Caco-2 (cell line): ENCODE measurements at regions not wholly inside any gene's neighbourhood (a gene's known extent, or its start where the extent isn't known, plus 50 kb on each side); places are given as distances from the start of the nearest gene placed in this dataset.

Experiments
- BruUV-seq: library from RNA; stranded (reverse); fragments of 400-500 nt; replicated peaks from 2 replicates; lab custom pipeline; 2021; lab: Mats Ljungman, UMichigan
- CTCF ChIA-PET: fragments of 300-600 bp; sonication (Branson Sonifier 250); formaldehyde crosslinking; loops from one replicate; lab custom pipeline; 2022; ENCODE audit warnings: antibody characterized with exemption; lab: Charles Lee
- POLR2A ChIA-PET: fragments of 300-600 bp; sonication (Branson Sonifier 250); formaldehyde crosslinking; loops from one replicate; lab custom pipeline; 2022; ENCODE audit warnings: antibody characterized with exemption; lab: Charles Lee
- DNase-seq, 2 experiments: peaks; one replicate each; pipeline versions ENCODE4 v3.0.0 to v3.0.0-alpha.2; 2020 to 2022
- H3K27me3 ChIP-seq: replicated peaks from 2 replicates; pipeline ENCODE4 v1.6.0; 2011; ENCODE audit warnings: low read length; ENCODE audit not compliant: control insufficient read depth, insufficient read depth
- H3K36me3 ChIP-seq: 2 replicates; pipeline ENCODE4 v1.5.1; 2011; ENCODE audit warnings: low read length; ENCODE audit not compliant: control insufficient read depth, insufficient read depth
- H3K4me1 ChIP-seq: fragments of 250-450 bp; sonication (Bioruptor Pico); 2 replicates; pipeline ENCODE4 v1.5.1; 2020; ENCODE audit warnings: mild to moderate bottlenecking
- H3K4me3 ChIP-seq: 2 replicates; pipeline ENCODE4 v1.5.1; 2011; ENCODE audit warnings: low read depth, mild to moderate bottlenecking, control low read depth, low read length
- H3K9me3 ChIP-seq: fragments of 250-450 bp; sonication (Bioruptor Pico); 2 replicates; pipeline ENCODE4 v1.5.1; 2020; ENCODE audit warnings: mild to moderate bottlenecking, moderate library complexity
- H3K27ac Mint-ChIP-seq: one replicate; pipeline ENCODE4 v1.8.0; 2022; ENCODE audit warnings: mixed read lengths; ENCODE audit not compliant: unreplicated experiment
- H3K27me3 Mint-ChIP-seq: one replicate; pipeline ENCODE4 v1.8.0; 2022; ENCODE audit warnings: mixed read lengths; ENCODE audit not compliant: insufficient read depth, unreplicated experiment
- H3K36me3 Mint-ChIP-seq: one replicate; pipeline ENCODE4 v1.8.0; 2022; ENCODE audit warnings: mild to moderate bottlenecking, mixed read lengths; ENCODE audit not compliant: insufficient read depth, unreplicated experiment
- H3K4me1 Mint-ChIP-seq: one replicate; pipeline ENCODE4 v1.8.0; 2022; ENCODE audit warnings: low read depth, mixed read lengths; ENCODE audit not compliant: unreplicated experiment
- H3K4me3 Mint-ChIP-seq: one replicate; pipeline ENCODE4 v1.8.0; 2022; ENCODE audit warnings: mild to moderate bottlenecking, moderate library complexity, mixed read lengths; ENCODE audit not compliant: unreplicated experiment
- H3K9me3 Mint-ChIP-seq: one replicate; pipeline ENCODE4 v1.8.0; 2022; ENCODE audit warnings: mixed read lengths; ENCODE audit not compliant: unreplicated experiment
- CTCF ChIP-seq, 2 experiments: fragments of 200-600 bp in 1 of 2; IDR thresholded peaks; 1 replicate in 1 of 2; 2 replicates in 1 of 2; pipeline versions ENCODE4 v1.5.1 to v1.8.0; 2011 to 2022; ENCODE audit warnings: antibody characterized with exemption in 1 of 2, control low read depth in 1 of 2, inconsistent platforms in 1 of 2, low read depth in 1 of 2, low read length in 1 of 2, mild to moderate bottlenecking in 1 of 2, moderate library complexity in 1 of 2; ENCODE audit not compliant: insufficient read depth in 1 of 2, severe bottlenecking in 1 of 2, unreplicated experiment in 1 of 2
- intact Hi-C: fragments of 100-400 bp; cut with micrococcal nuclease; formaldehyde crosslinking; loops from one replicate; pipeline ENCODE4 v1.10.0; 2022; ENCODE audit not compliant: unreplicated experiment

GRCh38 chr12:66899588-66899987, 220.7 kb upstream of the GRIP1 start:
- intact Hi-C loops: no loop called here
- no TSS peak for BruUV-seq
- no peaks in the 10 kb centered on the region for H3K27me3 ChIP-seq
- no peaks in the 10 kb centered on the region for H3K36me3 Mint-ChIP-seq
- no peak for DNase-seq
- TF ChIP-seq CTCF (IDR thresholded peaks at IDR 0.05; ENCODE audit: insufficient read depth in 1 of 2, low read depth in 1 of 2, low read length in 1 of 2, severe bottlenecking in 1 of 2, unreplicated experiment in 1 of 2): no peak
- H3K9me3 Mint-ChIP-seq: no peaks in the 10 kb centered on the region
- H3K27me3 Mint-ChIP-seq: peaks cover 17% of the 10 kb centered on the region
- H3K4me1 Mint-ChIP-seq: no peaks in the 10 kb centered on the region
- no peak overlapping the region for H3K4me3 ChIP-seq
- H3K36me3 ChIP-seq: no peaks in the 10 kb centered on the region
- ChIA-PET CTCF (no interaction called here), POLR2A (no interaction called here)
- H3K4me1 ChIP-seq: no peaks in the 10 kb centered on the region
- no peak overlapping the region for H3K27ac Mint-ChIP-seq
- no peaks in the 10 kb centered on the region for H3K9me3 ChIP-seq
- no peak overlapping the region for H3K4me3 Mint-ChIP-seq

GRCh38 chr12:66900616-66901015, 221.7 kb upstream of the GRIP1 start:
- BruUV-seq: no TSS peak
- H3K9me3 Mint-ChIP-seq: no peaks in the 10 kb centered on the region
- H3K27me3 Mint-ChIP-seq: peaks cover 10% of the 10 kb centered on the region
- H3K27ac Mint-ChIP-seq: no peak overlapping the region
- Histone ChIP-seq H3K4me1 (no peaks in the 10 kb centered on the region), H3K9me3 (no peaks in the 10 kb centered on the region), H3K27me3 (no peaks in the 10 kb centered on the region), H3K4me3 (no peak overlapping the region), H3K36me3 (no peaks in the 10 kb centered on the region)
- intact Hi-C loops: no loop called here
- no peak for DNase-seq
- ChIA-PET CTCF (no interaction called here), POLR2A (no interaction called here)
- H3K4me1 Mint-ChIP-seq: no peaks in the 10 kb centered on the region
- no peaks in the 10 kb centered on the region for H3K36me3 Mint-ChIP-seq
- no peak for TF ChIP-seq CTCF (IDR thresholded peaks at IDR 0.05; ENCODE audit: insufficient read depth in 1 of 2, low read depth in 1 of 2, low read length in 1 of 2, severe bottlenecking in 1 of 2, unreplicated experiment in 1 of 2)
- no peak overlapping the region for H3K4me3 Mint-ChIP-seq

- H3K27me3 ChIP-seq: no peaks in the 10 kb centered on the region
- H3K36me3 Mint-ChIP-seq: no peaks in the 10 kb centered on the region
- ChIA-PET CTCF (no interaction called here), POLR2A (no interaction called here)
- no peak for TF ChIP-seq CTCF (IDR thresholded peaks at IDR 0.05; ENCODE audit: insufficient read depth in 1 of 2, low read depth in 1 of 2, low read length in 1 of 2, severe bottlenecking in 1 of 2, unreplicated experiment in 1 of 2)
- no peaks in the 10 kb centered on the region for H3K9me3 Mint-ChIP-seq
- no peak for DNase-seq
- no peaks in the 10 kb centered on the region for H3K9me3 ChIP-seq
- H3K27ac Mint-ChIP-seq: no peak overlapping the region
- no TSS peak for BruUV-seq
- H3K4me3 ChIP-seq: no peak overlapping the region
- H3K4me1 ChIP-seq: no peaks in the 10 kb centered on the region
- H3K27me3 Mint-ChIP-seq: peaks cover 6% of the 10 kb centered on the region
- no peaks in the 10 kb centered on the region for H3K4me1 Mint-ChIP-seq
- H3K36me3 ChIP-seq: no peaks in the 10 kb centered on the region
- H3K4me3 Mint-ChIP-seq: no peak overlapping the region
- intact Hi-C loops: no loop called here
Measured at GRCh38 chr12:66901138-66901932, 222.5 kb upstream of the GRIP1 start.
